Uterus (tissue), 3 donors: ENCODE measurements at regions not wholly inside any gene's neighbourhood (a gene's known extent, or its start where the extent isn't known, plus 50 kb on each side); places are given as distances from the start of the nearest gene placed in this dataset.

ENCODE experiments used
- DNase-seq, 2 donors: peaks; one replicate each; pipeline ENCODE4 v3.0.0-alpha.2; 2019 to 2020
- H3K27ac ChIP-seq, 2 donors: fragments of 200-600 bp; sonication (generic); 1 replicate in 1 of 2; 2 replicates in 1 of 2; pipeline ENCODE4 v1.5.1; 2016 to 2018
- H3K27me3 ChIP-seq, 2 donors: fragments of 200-600 bp; sonication (generic); one replicate each; pipeline ENCODE4 v1.5.1; 2018 to 2019; ENCODE audit warnings: control low read depth in 1 of 2
- H3K36me3 ChIP-seq, 2 donors: fragments of 200-600 bp; sonication (generic); one replicate each; pipeline ENCODE4 v1.5.1; 2019; ENCODE audit warnings: control low read depth in 1 of 2
- H3K4me1 ChIP-seq, 2 donors: fragments of 200-600 bp; sonication (generic); one replicate each; pipeline ENCODE4 v1.5.1; 2018 to 2019; ENCODE audit warnings: control low read depth in 1 of 2
- H3K4me3 ChIP-seq, 2 donors: fragments of 200-600 bp; sonication (generic); 1 replicate in 1 of 2; 2 replicates in 1 of 2; pipeline ENCODE4 v1.5.1; 2018 to 2019; ENCODE audit warnings: mild to moderate bottlenecking in 1 of 2
- H3K9me3 ChIP-seq, 2 donors: fragments of 200-600 bp; sonication (generic); one replicate each; pipeline ENCODE4 v1.5.1; 2019; ENCODE audit warnings: control low read depth in 1 of 2
- CTCF ChIP-seq, 4 experiments: fragments of 200-600 bp in 2 of 4; fragments of 450-650 bp in 2 of 4; sonication (generic) in 2 of 4; IDR thresholded peaks; one replicate each; pipeline ENCODE4 v1.5.1; 2016 to 2019; ENCODE audit warnings: antibody characterized with exemption in 4 of 4, mild to moderate bottlenecking in 2 of 4, moderate library complexity in 1 of 4
- POLR2A ChIP-seq, 2 donors: fragments of 450-650 bp; IDR thresholded peaks; one replicate each; pipeline ENCODE4 v1.6.1; 2016; ENCODE audit warnings: antibody characterized with exemption in 2 of 2, mild to moderate bottlenecking in 1 of 2, moderate library complexity in 1 of 2
- intact Hi-C: fragments of 100-400 bp; cut with DNase I; formaldehyde crosslinking; loops from one replicate; pipeline ENCODE4 v1.15.1; 2023; ENCODE audit warnings: low total_unique reads
- donor health status: DM: yes; HTN: yes; CAD: no.

DNA sequence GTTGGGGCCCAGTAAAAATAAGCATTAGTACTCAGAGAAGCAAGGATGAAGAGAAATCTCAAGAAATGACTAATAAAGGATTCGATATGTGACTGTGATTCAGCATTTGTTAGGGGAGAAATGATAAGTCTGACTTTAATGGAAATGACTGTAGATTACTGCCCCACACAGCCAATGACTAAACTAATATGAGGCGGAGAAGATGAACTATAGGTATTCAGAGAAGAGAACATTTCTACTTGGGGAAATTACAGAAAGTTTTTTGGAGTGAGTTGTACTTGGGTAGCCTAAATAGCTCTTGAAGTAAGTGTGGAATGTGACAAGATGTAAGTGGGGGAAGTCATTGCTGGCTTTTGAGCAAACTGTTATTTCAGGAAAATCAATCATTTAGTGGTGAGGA is 380.0 kb downstream of the PDCD6IP start:
- Histone ChIP-seq H3K4me1 (no peaks in the 10 kb centered on the region), H3K36me3 (no peaks in the 10 kb centered on the region), H3K4me3 (no peak overlapping the region), H3K9me3 (no peaks in the 10 kb centered on the region), H3K27ac (no peak overlapping the region), H3K27me3 (no peaks in the 10 kb centered on the region)
- intact Hi-C loops, result no loop called here
- no peak for DNase-seq
- TF ChIP-seq POLR2A (IDR thresholded peaks at IDR 0.05) (no peak), CTCF (IDR thresholded peaks at IDR 0.05) (no peak)

- Histone ChIP-seq H3K4me3 (no peak overlapping the region), H3K9me3 (no peaks in the 10 kb centered on the region), H3K4me1 (no peaks in the 10 kb centered on the region), H3K27me3 (no peaks in the 10 kb centered on the region), H3K36me3 (no peaks in the 10 kb centered on the region), H3K27ac (no peak overlapping the region)
- no peak for DNase-seq
- intact Hi-C loops, result no loop called here
- TF ChIP-seq CTCF (IDR thresholded peaks at IDR 0.05) (no peak), POLR2A (IDR thresholded peaks at IDR 0.05) (no peak)
Measured at GRCh38 chr3:34179716-34180115, 381.3 kb downstream of the PDCD6IP start.

- Histone ChIP-seq H3K4me3 (no peak overlapping the region), H3K27ac (no peak overlapping the region), H3K27me3 (no peaks in the 10 kb centered on the region), H3K4me1 (no peaks in the 10 kb centered on the region), H3K9me3 (no peaks in the 10 kb centered on the region), H3K36me3 (no peaks in the 10 kb centered on the region)
- TF ChIP-seq CTCF (IDR thresholded peaks at IDR 0.05), result no peak
- no peak for TF ChIP-seq POLR2A (IDR thresholded peaks at IDR 0.05)
- no peak for DNase-seq
- intact Hi-C loops, result no loop called here
Measured at GRCh38 chr3:34180532-34180931, 382.1 kb downstream of the PDCD6IP start.

DNA sequence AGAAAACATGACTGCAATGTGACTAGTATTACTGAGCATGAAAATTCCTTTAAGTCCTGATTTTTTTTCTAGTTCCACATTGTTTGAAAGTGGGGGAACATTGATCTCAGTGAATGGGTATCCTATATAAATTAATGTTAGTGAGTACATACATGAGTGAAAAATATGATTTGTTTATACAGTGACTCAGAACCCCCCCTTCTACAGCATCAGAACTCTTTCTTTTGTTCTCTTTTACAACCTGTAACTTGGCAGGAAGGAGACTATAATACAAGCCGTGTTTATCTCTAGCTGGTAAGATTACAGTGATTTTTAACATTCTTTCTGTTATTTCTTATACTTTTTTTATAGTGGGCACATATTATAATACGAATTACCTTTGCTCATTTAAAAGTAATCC is 384.7 kb downstream of the PDCD6IP start:
- Histone ChIP-seq H3K4me3 (no peak overlapping the region), H3K4me1 (no peaks in the 10 kb centered on the region), H3K36me3 (no peaks in the 10 kb centered on the region)

More for the DNA sequence above, 384.7 kb downstream of the PDCD6IP start:
- H3K27ac ChIP-seq, result no peak overlapping the region
- intact Hi-C loops, result no loop called here
- no peak for DNase-seq
- no peaks in the 10 kb centered on the region for H3K9me3 ChIP-seq
- TF ChIP-seq CTCF (IDR thresholded peaks at IDR 0.05) (no peak), POLR2A (IDR thresholded peaks at IDR 0.05) (no peak)
- no peaks in the 10 kb centered on the region for H3K27me3 ChIP-seq
